Chondrocyte (in vitro differentiated cells): ENCODE measurements at regions not wholly inside any gene's neighbourhood (a gene's known extent, or its start where the extent isn't known, plus 50 kb on each side); places are given as distances from the start of the nearest gene placed in this dataset.

ENCODE experiments used
- DNase-seq: peaks from one replicate; pipeline ENCODE4 v3.0.0; 2021; ENCODE audit warnings: mixed read lengths, low spot score
- H3K27ac Mint-ChIP-seq: one replicate; pipeline ENCODE4 v1.8.0; 2021; ENCODE audit warnings: mild to moderate bottlenecking, moderate library complexity, mixed read lengths; ENCODE audit not compliant: unreplicated experiment
- H3K27me3 Mint-ChIP-seq: 2 replicates; pipeline ENCODE4 v1.8.0; 2021; ENCODE audit warnings: low read depth, mixed read lengths
- H3K36me3 Mint-ChIP-seq: 2 replicates; pipeline ENCODE4 v1.8.0; 2021; ENCODE audit warnings: low read depth, mixed read lengths
- H3K4me1 Mint-ChIP-seq: 2 replicates; pipeline ENCODE4 v1.8.0; 2021; ENCODE audit warnings: low read depth, mild to moderate bottlenecking, mixed read lengths
- H3K4me3 Mint-ChIP-seq: one replicate; pipeline ENCODE4 v1.8.0; 2021; ENCODE audit warnings: mild to moderate bottlenecking, moderate library complexity, mixed read lengths; ENCODE audit not compliant: unreplicated experiment
- H3K9me3 Mint-ChIP-seq: 2 replicates; pipeline ENCODE4 v1.8.0; 2021; ENCODE audit warnings: low read depth, mixed read lengths
- CTCF ChIP-seq: fragments of 200-600 bp; sonication (generic); IDR thresholded peaks from 2 replicates; pipeline ENCODE4 v1.5.0; 2021; ENCODE audit warnings: antibody characterized with exemption, mild to moderate bottlenecking, moderate library complexity

DNA sequence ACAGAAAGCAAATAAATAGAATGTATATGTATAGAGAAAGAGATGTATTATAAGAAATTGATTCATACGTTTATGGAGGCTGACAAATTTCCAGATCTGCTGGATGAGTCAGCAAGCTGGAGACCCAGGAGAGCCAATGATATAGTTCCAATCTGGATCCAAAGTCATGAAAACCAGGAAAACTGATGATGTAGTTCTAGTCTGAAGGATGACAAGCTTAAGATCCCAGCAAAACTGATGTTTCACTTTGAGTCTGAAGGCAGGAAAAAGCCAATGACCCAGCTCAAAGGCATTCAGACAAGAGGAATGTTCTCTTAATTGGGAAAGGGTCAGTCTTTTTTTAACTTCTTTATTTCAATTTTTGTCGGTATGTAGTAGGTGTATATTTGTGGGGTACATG lies 102.6 kb downstream of the LHFPL1 start:
- no peak overlapping the region for H3K4me3 Mint-ChIP-seq
- H3K36me3 Mint-ChIP-seq, result no peaks in the 10 kb centered on the region
- no peak for TF ChIP-seq CTCF
- H3K27me3 Mint-ChIP-seq, result peaks cover 3% of the 10 kb centered on the region
- peaks cover 18% of the 10 kb centered on the region for H3K9me3 Mint-ChIP-seq
- no peak overlapping the region for H3K27ac Mint-ChIP-seq
- DNase-seq, result no peak
- no peaks in the 10 kb centered on the region for H3K4me1 Mint-ChIP-seq

GRCh38 chrX:112571388-112571787 lies 108.3 kb downstream of the LHFPL1 start:
- H3K4me3 Mint-ChIP-seq, result no peak overlapping the region
- H3K4me1 Mint-ChIP-seq, result no peaks in the 10 kb centered on the region

DNA sequence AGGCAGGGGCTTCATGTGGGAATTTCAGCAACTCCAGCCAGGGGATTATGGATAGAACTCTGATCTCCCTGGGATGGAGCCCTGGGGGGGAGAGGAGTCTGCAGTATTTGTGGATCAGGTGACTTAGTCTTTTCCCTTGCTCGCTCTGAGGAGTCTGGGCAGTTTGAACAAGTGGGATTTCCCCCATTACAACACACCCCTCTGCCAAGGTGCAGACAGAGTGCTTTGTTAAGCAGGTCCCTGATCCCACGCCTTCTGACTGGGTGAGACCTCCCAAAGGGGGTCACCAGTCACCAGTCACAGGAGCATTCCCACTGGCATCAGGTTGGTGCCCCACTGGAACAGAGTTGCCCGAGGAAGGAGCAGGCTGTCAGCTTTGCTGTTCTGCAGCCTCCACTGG lies 123.9 kb downstream of the LHFPL1 start:
- Mint-ChIP-seq H3K4me3 (no peak overlapping the region), H3K36me3 (no peaks in the 10 kb centered on the region), H3K27me3 (peaks cover 6% of the 10 kb centered on the region), H3K9me3 (peaks cover 5% of the 10 kb centered on the region), H3K4me1 (no peaks in the 10 kb centered on the region), H3K27ac (no peak overlapping the region)
- no peak for DNase-seq
- no peak for TF ChIP-seq CTCF

More at GRCh38 chrX:112571388-112571787, 108.3 kb downstream of the LHFPL1 start:
- Mint-ChIP-seq H3K36me3 (no peaks in the 10 kb centered on the region), H3K9me3 (peaks cover under 1% of the 10 kb centered on the region), H3K27me3 (peaks cover 3% of the 10 kb centered on the region), H3K27ac (no peak overlapping the region)
- TF ChIP-seq CTCF, result no peak
- DNase-seq, result no peak

- Mint-ChIP-seq H3K4me1 (no peaks in the 10 kb centered on the region), H3K9me3 (peaks cover 10% of the 10 kb centered on the region), H3K4me3 (no peak overlapping the region), H3K36me3 (no peaks in the 10 kb centered on the region), H3K27me3 (peaks cover 8% of the 10 kb centered on the region), H3K27ac (no peak overlapping the region)
- TF ChIP-seq CTCF, result no peak
- no peak for DNase-seq
Observed at GRCh38 chrX:112545051-112545450, 134.7 kb downstream of the LHFPL1 start.

DNA sequence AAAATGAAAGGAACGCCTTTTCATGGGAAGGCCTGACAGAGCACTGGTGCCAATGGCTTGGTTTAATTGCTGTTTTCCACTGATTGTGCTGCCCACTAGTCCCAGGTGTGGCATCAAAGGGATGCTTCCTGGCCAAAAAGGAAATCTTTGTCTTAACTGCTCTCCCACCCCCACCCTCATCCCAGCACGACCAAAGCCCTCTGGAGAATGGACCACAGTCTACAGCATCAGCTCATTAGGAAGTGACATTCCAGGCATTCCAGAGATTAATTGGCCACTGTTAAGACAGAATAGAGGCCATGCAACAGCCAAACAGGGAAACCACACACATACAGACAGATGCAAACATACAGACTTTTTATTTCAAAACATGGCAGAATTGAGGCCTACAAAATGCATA lies 143.2 kb downstream of the LHFPL1 start:
- no peak for DNase-seq
- no peaks in the 10 kb centered on the region for H3K4me1 Mint-ChIP-seq
- no peaks in the 10 kb centered on the region for H3K9me3 Mint-ChIP-seq
- no peak overlapping the region for H3K4me3 Mint-ChIP-seq
- TF ChIP-seq CTCF, result no peak
- no peak overlapping the region for H3K27ac Mint-ChIP-seq
- H3K27me3 Mint-ChIP-seq, result no peaks in the 10 kb centered on the region
- H3K36me3 Mint-ChIP-seq, result no peaks in the 10 kb centered on the region
